ENCODE measurements at regions not wholly inside any gene's neighbourhood (a gene's known extent, or its start where the extent isn't known, plus 50 kb on each side); places are given as distances from the start of the nearest gene placed in this dataset.

DNA sequence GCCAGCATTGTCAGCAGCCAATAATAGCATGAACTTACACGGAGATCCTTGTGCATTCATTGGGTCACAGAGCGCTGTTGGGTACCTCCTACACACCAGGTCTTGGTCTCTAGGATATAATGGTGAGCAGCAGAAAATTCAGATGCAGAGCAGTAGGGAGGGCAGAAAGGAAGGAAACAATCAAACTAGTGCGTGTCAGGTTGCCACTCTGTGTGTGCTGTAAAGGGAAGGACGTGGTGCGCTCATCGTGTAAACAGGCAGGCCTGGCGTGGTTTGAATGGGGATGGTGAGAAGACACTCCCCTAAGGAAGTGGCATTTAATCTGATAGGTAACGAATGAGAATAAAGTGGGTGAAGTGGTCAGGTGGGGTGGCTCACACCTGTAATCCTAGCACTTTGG, 336.4 kb downstream of the CDH26 start:
- Histone ChIP-seq H2BK15ac (ENCODE audit: low read length) (no peak overlapping the region), H3K4me2 (ENCODE audit: insufficient read depth in 1 of 2, low read depth in 2 of 2, low read length in 2 of 2) (no peak overlapping the region), H2BK5ac (ENCODE audit: low read depth, low read length) (no peak overlapping the region), H3K27ac (ENCODE audit: low read depth, low read length) (no peak overlapping the region), H3K23ac (ENCODE audit: insufficient read length) (no peak overlapping the region), H2AK5ac (ENCODE audit: low read depth, low read length) (no peak overlapping the region), H2BK120ac (replicated peaks; ENCODE audit: low read depth, low read length) (no peak overlapping the region), H3K18ac (ENCODE audit: extremely low read depth, low read length) (no peak overlapping the region), H4K8ac (ENCODE audit: extremely low read depth, insufficient read depth, low read length) (no peak overlapping the region), H2BK12ac (ENCODE audit: low read depth, low read length) (no peak overlapping the region), H3K9ac (replicated peaks in 1 of 4; ENCODE audit: extremely low read depth in 1 of 4, low read depth in 3 of 4, low read length in 3 of 4) (no peak overlapping the region), H4K20me1 (replicated peaks in 1 of 2; ENCODE audit: control insufficient read depth in 1 of 2, insufficient read depth in 2 of 2, low read length in 2 of 2) (no peaks in the 10 kb centered on the region), H3K4me3 (ENCODE audit: extremely low read depth in 1 of 4, insufficient read depth in 2 of 4, low read depth in 3 of 4, low read length in 4 of 4) (no peak overlapping the region), H3K79me2 (ENCODE audit: control insufficient read depth in 1 of 2, insufficient read depth in 2 of 2, low read length in 2 of 2) (no peaks in the 10 kb centered on the region), H3K56ac (replicated peaks; ENCODE audit: insufficient read length, low read depth, low read length) (no peak overlapping the region), H3K4me1 (replicated peaks in 1 of 4; ENCODE audit: control insufficient read depth in 3 of 4, insufficient read depth in 4 of 4, low read length in 3 of 4) (no peaks in the 10 kb centered on the region), H3K23me2 (ENCODE audit: low read depth, low read length) (no peaks in the 10 kb centered on the region), H4K91ac (replicated peaks; ENCODE audit: insufficient read length, low read length) (no peak overlapping the region), H2AFZ (ENCODE audit: low read length) (no peak overlapping the region), H3K36me3 (ENCODE audit: control insufficient read depth in 2 of 4, insufficient read depth in 4 of 4, low read length in 3 of 4) (no peaks in the 10 kb centered on the region), H3K14ac (ENCODE audit: insufficient read length) (no peak overlapping the region), H3K9me3 (ENCODE audit: insufficient read depth in 2 of 2, low read depth in 1 of 2, low read length in 1 of 2) (peaks cover 34 to 64% of the 10 kb centered on the region in 2 experiments), H2BK20ac (ENCODE audit: low read length) (no peak overlapping the region), H3K27me3 (replicated peaks in 1 of 4; ENCODE audit: control insufficient read depth in 3 of 4, extremely low read depth in 1 of 4, insufficient read depth in 3 of 4, low read length in 3 of 4) (peaks cover 0 to 2% (median 0%) of the 10 kb centered on the region in 4 experiments; a peak in 1 of 7 replicates), H4K5ac (ENCODE audit: insufficient read length, low read depth, low read length) (no peak overlapping the region), H3K4ac (replicated peaks; ENCODE audit: insufficient read length, low read depth, low read length) (no peak overlapping the region), H3K79me1 (ENCODE audit: low read depth, low read length) (no peaks in the 10 kb centered on the region)
- CTCF ChIA-PET (ENCODE audit: partially characterized antibody) = interaction anchor here (1.0 kb wide), 1 partner anchor 9 kb away, joined by 3 read pairs; no protein-coding TSS in a partner anchor
- POLR2A ChIA-PET (ENCODE audit: partially characterized antibody) = no interaction called here
- WGBS, 2 experiments (ENCODE audit: extremely low coverage in 1 of 2, insufficient coverage in 1 of 2, insufficient read length in 1 of 2, insufficient replicate concordance in 2 of 2, low coverage in 1 of 2, low lambda C conversion rate in 2 of 2, missing lambda C conversion rate in 1 of 2) = 85% methylated on average over 8 of the region's 8 CpGs; no CpG with 5 or more reads in 1 of the 2 experiments
- no peak for FAIRE-seq
- no peak for DNase-seq (ENCODE audit: low read depth in 1 of 2, low spot score in 2 of 2)
- no peak for TF ChIP-seq CTBP2 (IDR thresholded peaks at IDR 0.05; ENCODE audit: borderline replicate concordance, insufficient read depth, insufficient read length, low read length)
- TF ChIP-seq JUN (IDR thresholded peaks at IDR 0.05; ENCODE audit: low read depth, low read length) = no peak
- TF ChIP-seq, protein P1, sequence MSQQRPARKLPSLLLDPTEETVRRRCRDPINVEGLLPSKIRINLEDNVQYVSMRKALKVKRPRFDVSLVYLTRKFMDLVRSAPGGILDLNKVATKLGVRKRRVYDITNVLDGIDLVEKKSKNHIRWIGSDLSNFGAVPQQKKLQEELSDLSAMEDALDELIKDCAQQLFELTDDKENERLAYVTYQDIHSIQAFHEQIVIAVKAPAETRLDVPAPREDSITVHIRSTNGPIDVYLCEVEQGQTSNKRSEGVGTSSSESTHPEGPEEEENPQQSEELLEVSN (IDR thresholded peaks at IDR 0.05) = no peak
- no peak for TF ChIP-seq PHF8 (conservative IDR thresholded peaks at IDR 0.05; ENCODE audit: low read depth, low read length)
- TF ChIP-seq SIN3A (conservative IDR thresholded peaks at IDR 0.05 in 1 of 2, IDR thresholded peaks at IDR 0.05 in 1 of 2; ENCODE audit: low read depth in 1 of 2, low read length in 2 of 2) = no peak
- no peak for TF ChIP-seq JUND (IDR thresholded peaks at IDR 0.05; ENCODE audit: low read length)
- TF ChIP-seq MAFK (IDR thresholded peaks at IDR 0.05; ENCODE audit: low read depth, low read length) = no peak
- TF ChIP-seq FOSL1 (IDR thresholded peaks at IDR 0.05; ENCODE audit: insufficient read depth, low read depth, low read length) = no peak
- TF ChIP-seq SAP30 (IDR thresholded peaks at IDR 0.05; ENCODE audit: insufficient read depth, insufficient replicate concordance, low read length) = no peak
- no peak for TF ChIP-seq CEBPB (IDR thresholded peaks at IDR 0.05; ENCODE audit: low read depth, low read length)
- TF ChIP-seq SIX5 (IDR thresholded peaks at IDR 0.05; ENCODE audit: low read depth, low read length) = no peak
- no peak for TF ChIP-seq SRF (IDR thresholded peaks at IDR 0.05; ENCODE audit: low read depth, low read length)
- no peak for TF ChIP-seq KDM5A (IDR thresholded peaks at IDR 0.05; ENCODE audit: low read length)
- no peak for TF ChIP-seq BACH1 (IDR thresholded peaks at IDR 0.05; ENCODE audit: low read length)
- TF ChIP-seq RFX5 (IDR thresholded peaks at IDR 0.05; ENCODE audit: borderline replicate concordance, low read depth, low read length) = no peak

All from H1 (cell line).